ENCODE measurements at regions not wholly inside any gene's neighbourhood (a gene's known extent, or its start where the extent isn't known, plus 50 kb on each side); places are given as distances from the start of the nearest gene placed in this dataset.

GRCh38 chr2:22855081-22855480 is 529.9 kb upstream of the KLHL29 start:
- no peak for DNase-seq (ENCODE audit: low read depth, low spot score)
- CTCF ChIA-PET: no interaction called here
- no peak overlapping the region for H3K4me3 ChIP-seq (ENCODE audit: low read depth, low read length)
- TF ChIP-seq CTCF (IDR thresholded peaks at IDR 0.05; ENCODE audit: insufficient read depth, low read length, missing control alignments): no peak
- POLR2A ChIA-PET: no interaction called here

- no peak for TF ChIP-seq CTCF (IDR thresholded peaks at IDR 0.05; ENCODE audit: insufficient read depth, low read length, missing control alignments)
- ChIA-PET POLR2A (no interaction called here), CTCF (no interaction called here)
- H3K4me3 ChIP-seq (ENCODE audit: low read depth, low read length): no peak overlapping the region
- DNase-seq (ENCODE audit: low read depth, low spot score): no peak
These were observed 529.2 kb upstream of the KLHL29 start for GRCh38 chr2:22855761-22856184.

- TF ChIP-seq CTCF (IDR thresholded peaks at IDR 0.05; ENCODE audit: insufficient read depth, low read length, missing control alignments): no peak
- POLR2A ChIA-PET: no interaction called here
- CTCF ChIA-PET: no interaction called here
These were observed 517.0 kb upstream of the KLHL29 start for GRCh38 chr2:22867973-22868372.

GRCh38 chr2:22878121-22878520 is 506.9 kb upstream of the KLHL29 start:
- no peak for DNase-seq (ENCODE audit: low read depth, low spot score)
- no peak overlapping the region for H3K4me3 ChIP-seq (ENCODE audit: low read depth, low read length)
- ChIA-PET POLR2A (no interaction called here), CTCF (no interaction called here)
- no peak for TF ChIP-seq CTCF (IDR thresholded peaks at IDR 0.05; ENCODE audit: insufficient read depth, low read length, missing control alignments)

More at GRCh38 chr2:22867973-22868372, 517.0 kb upstream of the KLHL29 start:
- DNase-seq (ENCODE audit: low read depth, low spot score): no peak
- no peak overlapping the region for H3K4me3 ChIP-seq (ENCODE audit: low read depth, low read length)

GRCh38 chr2:22879009-22879863 is 505.7 kb upstream of the KLHL29 start:
- POLR2A ChIA-PET: no interaction called here
- TF ChIP-seq CTCF (IDR thresholded peaks at IDR 0.05; ENCODE audit: insufficient read depth, low read length, missing control alignments): no peak
- H3K4me3 ChIP-seq (ENCODE audit: low read depth, low read length): no peak overlapping the region
- CTCF ChIA-PET: no interaction called here
- DNase-seq (ENCODE audit: low read depth, low spot score): no peak

- H3K4me3 ChIP-seq (ENCODE audit: low read depth, low read length): no peak overlapping the region
- TF ChIP-seq CTCF (IDR thresholded peaks at IDR 0.05; ENCODE audit: insufficient read depth, low read length, missing control alignments): no peak
- CTCF ChIA-PET: no interaction called here
- no peak for DNase-seq (ENCODE audit: low read depth, low spot score)
- POLR2A ChIA-PET: no interaction called here
These were observed 504.8 kb upstream of the KLHL29 start for GRCh38 chr2:22880161-22880560.

Data from AG04449 (cell line).